HG03045 (cell line): ENCODE measurements at regions not wholly inside any gene's neighbourhood (a gene's known extent, or its start where the extent isn't known, plus 50 kb on each side); places are given as distances from the start of the nearest gene placed in this dataset.

ENCODE experiments used
- ATAC-seq: cut with Tn5 transposase; IDR thresholded peaks from one replicate; pipeline ENCODE4 v1.9.1; 2021; ENCODE audit warnings: mild to moderate bottlenecking, moderate library complexity; ENCODE audit not compliant: unreplicated experiment

GRCh38 chr2:16051841-16052564, 111.7 kb downstream of the MYCN start:
- ATAC-seq: no peak

GRCh38 chr2:16050908-16051489, 110.6 kb downstream of the MYCN start:
- no peak for ATAC-seq

GRCh38 chr2:16050261-16050907, 110.0 kb downstream of the MYCN start:
- ATAC-seq: no peak

- no peak for ATAC-seq
Observed at GRCh38 chr2:16049406-16049805, 109.1 kb downstream of the MYCN start.

GRCh38 chr2:16048466-16048865, 108.1 kb downstream of the MYCN start:
- ATAC-seq: no peak

- no peak for ATAC-seq
Observed at GRCh38 chr2:16047701-16048100, 107.4 kb downstream of the MYCN start.

GRCh38 chr2:16046649-16047048, 106.3 kb downstream of the MYCN start:
- ATAC-seq: no peak

- ATAC-seq: no peak
Observed at GRCh38 chr2:16045653-16046352, 105.5 kb downstream of the MYCN start.

- ATAC-seq: no peak
Observed at GRCh38 chr2:16044946-16045456, 104.7 kb downstream of the MYCN start.

- no peak for ATAC-seq
Observed at GRCh38 chr2:16043627-16044026, 103.3 kb downstream of the MYCN start.

GRCh38 chr2:16043192-16043591, 102.8 kb downstream of the MYCN start:
- ATAC-seq: no peak

GRCh38 chr2:16042201-16042700, 101.9 kb downstream of the MYCN start:
- ATAC-seq: no peak

- no peak for ATAC-seq
Observed at GRCh38 chr2:16040271-16041010, 100.1 kb downstream of the MYCN start.

GRCh38 chr2:16039823-16040222, 99.5 kb downstream of the MYCN start:
- ATAC-seq: no peak

- ATAC-seq: no peak
Observed at GRCh38 chr2:16039055-16039454, 98.7 kb downstream of the MYCN start.

- ATAC-seq: no peak
Observed at GRCh38 chr2:16038621-16039020, 98.3 kb downstream of the MYCN start.

- ATAC-seq: no peak
Observed at GRCh38 chr2:16037808-16038457, 97.6 kb downstream of the MYCN start.

- no peak for ATAC-seq
Observed at GRCh38 chr2:16036951-16037350, 96.6 kb downstream of the MYCN start.

- no peak for ATAC-seq
Observed at GRCh38 chr2:16035747-16036745, 95.7 kb downstream of the MYCN start.
